GM18519 (cell line): ENCODE measurements at regions not wholly inside any gene's neighbourhood (a gene's known extent, or its start where the extent isn't known, plus 50 kb on each side); places are given as distances from the start of the nearest gene placed in this dataset.
A peak's percentile ranks its signal among the peaks of the same experiment; 100 is the strongest.

ENCODE experiments used
- ATAC-seq: cut with Tn5 transposase; IDR thresholded peaks from one replicate; pipeline ENCODE4 v1.9.1; 2021; ENCODE audit warnings: mild to moderate bottlenecking, moderate library complexity; ENCODE audit not compliant: unreplicated experiment, low FRiP score

- ATAC-seq: no peak
Observed at GRCh38 chr13:74045583-74045982, 88.6 kb downstream of the KLF12 start.

GRCh38 chr13:74043237-74043636 lies 91.0 kb downstream of the KLF12 start:
- no peak for ATAC-seq

GRCh38 chr13:74040200-74040599 lies 94.0 kb downstream of the KLF12 start:
- ATAC-seq: peak; percentile 96

DNA sequence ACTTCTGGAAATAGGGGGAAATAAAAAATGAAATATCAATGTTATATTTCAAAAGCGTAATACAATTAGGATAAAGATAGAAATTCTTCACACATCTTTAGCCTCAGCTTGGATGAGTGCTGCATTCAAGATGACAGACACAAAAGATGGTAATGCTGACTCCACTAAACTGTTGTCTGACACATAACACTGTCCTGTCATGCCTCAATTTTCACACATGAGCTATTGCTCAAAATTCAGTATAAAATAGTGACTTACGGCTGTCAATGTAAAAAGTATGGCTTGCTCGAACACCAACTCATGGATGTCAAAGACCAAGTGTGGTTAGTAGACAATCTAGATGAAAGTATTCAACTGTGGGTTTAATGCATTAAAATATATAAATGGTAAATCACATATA lies 94.5 kb downstream of the KLF12 start:
- no peak for ATAC-seq

- ATAC-seq: no peak
Observed at GRCh38 chr13:74039154-74039553, 95.0 kb downstream of the KLF12 start.

GRCh38 chr13:74037762-74038161 lies 96.4 kb downstream of the KLF12 start:
- ATAC-seq: no peak

GRCh38 chr13:74036373-74036772 lies 97.8 kb downstream of the KLF12 start:
- ATAC-seq: no peak

- no peak for ATAC-seq
Observed at GRCh38 chr13:74035896-74036295, 98.3 kb downstream of the KLF12 start.

- no peak for ATAC-seq
Observed at GRCh38 chr13:74032325-74032724, 101.9 kb downstream of the KLF12 start.

- ATAC-seq: peak; percentile 33
Observed at GRCh38 chr13:74027161-74027779, 106.9 kb downstream of the KLF12 start.

DNA sequence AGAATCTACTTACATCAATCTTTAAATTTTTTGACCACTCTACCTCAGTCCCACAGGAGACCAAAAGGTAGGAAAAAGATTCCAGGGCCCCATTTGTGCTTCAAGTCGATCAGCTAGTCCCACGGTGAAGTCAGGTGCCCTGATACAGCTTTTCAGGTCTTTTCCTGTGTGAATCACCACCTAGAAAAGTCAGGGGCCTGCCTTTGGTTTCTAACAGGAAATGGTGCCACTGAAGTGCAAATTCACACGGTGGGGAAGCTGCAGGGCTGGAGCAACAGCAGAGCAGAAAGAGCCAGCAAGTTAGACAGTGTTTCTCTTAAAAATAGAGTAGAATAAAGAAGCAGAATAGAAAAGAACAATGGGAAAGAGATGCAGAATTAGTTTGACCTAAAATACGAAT lies 107.5 kb downstream of the KLF12 start:
- ATAC-seq: peak; percentile 84

DNA sequence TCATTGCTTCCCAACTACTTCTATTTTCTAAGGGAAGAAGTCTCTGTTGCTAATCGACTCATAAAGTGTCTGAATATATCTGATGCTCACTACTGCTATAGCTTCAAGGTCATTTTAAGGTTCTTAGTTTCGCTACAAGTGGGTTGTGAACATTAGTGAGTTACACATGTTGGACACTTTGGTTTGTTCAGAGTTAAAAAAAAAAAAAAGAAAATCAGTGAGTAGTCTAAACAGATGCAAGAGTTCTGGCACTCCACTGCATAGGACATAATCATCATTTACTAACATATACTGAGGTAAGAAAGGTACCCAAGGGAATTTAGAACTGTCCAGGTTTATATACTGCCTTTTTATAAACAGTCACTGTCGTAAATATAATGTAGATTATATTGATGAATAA lies 108.8 kb downstream of the KLF12 start:
- no peak for ATAC-seq

- no peak for ATAC-seq
Observed at GRCh38 chr13:74024856-74025255, 109.3 kb downstream of the KLF12 start.

- no peak for ATAC-seq
Observed at GRCh38 chr13:74024314-74024713, 109.9 kb downstream of the KLF12 start.

DNA sequence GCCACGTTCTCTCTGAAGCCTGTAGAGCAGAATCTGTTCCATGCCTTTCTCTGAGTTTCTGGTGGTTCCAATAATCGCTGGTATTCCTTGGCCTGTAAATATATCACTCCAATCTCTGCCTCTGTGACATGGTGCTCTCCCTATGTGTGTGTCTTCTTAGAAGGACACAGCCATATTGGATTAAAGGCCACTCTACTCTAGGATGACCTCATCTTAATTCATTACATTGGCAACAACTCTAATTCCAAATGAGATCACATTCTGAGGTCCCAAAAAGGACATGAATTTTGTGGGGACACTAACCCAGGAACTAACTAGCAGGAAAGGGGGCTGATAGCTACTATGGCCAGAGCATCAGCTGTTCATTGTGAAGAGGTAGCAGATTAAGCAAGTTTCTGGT lies 110.7 kb downstream of the KLF12 start:
- no peak for ATAC-seq

DNA sequence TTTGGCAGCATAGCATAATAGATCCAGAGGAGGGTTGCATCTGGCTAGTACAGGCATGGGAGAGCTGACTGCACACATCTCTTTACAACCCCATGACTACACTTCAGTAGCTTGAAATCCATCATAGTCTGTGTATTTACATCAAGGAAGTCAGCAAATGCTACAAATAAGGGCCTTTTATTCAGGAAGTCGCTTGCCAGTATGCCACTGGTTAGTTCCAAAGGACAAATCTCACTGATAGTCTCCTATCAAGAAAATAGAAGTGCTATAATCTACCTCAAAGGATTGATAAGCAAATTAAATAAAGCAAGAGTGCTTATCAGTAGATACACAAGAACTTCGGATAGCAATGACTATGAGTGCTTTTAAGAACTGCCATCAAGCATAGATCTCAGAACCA lies 112.7 kb downstream of the KLF12 start:
- no peak for ATAC-seq

DNA sequence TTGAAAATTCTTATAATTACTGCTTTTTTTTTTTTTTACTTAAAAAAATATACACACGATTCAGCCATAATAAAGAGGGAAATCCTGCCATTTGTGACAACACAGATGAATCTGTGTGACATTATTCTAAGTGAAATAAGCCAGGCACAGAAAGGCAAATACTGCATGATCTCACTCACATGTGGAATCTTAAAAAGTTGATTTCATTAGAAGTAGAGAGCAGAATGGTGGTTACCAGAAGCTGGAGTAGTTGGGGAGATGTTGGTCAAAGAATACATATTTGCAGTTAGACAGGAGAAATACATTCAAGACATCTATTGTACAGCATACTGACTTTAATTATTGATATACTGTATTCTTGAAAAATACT lies 116.2 kb downstream of the KLF12 start:
- no peak for ATAC-seq

DNA sequence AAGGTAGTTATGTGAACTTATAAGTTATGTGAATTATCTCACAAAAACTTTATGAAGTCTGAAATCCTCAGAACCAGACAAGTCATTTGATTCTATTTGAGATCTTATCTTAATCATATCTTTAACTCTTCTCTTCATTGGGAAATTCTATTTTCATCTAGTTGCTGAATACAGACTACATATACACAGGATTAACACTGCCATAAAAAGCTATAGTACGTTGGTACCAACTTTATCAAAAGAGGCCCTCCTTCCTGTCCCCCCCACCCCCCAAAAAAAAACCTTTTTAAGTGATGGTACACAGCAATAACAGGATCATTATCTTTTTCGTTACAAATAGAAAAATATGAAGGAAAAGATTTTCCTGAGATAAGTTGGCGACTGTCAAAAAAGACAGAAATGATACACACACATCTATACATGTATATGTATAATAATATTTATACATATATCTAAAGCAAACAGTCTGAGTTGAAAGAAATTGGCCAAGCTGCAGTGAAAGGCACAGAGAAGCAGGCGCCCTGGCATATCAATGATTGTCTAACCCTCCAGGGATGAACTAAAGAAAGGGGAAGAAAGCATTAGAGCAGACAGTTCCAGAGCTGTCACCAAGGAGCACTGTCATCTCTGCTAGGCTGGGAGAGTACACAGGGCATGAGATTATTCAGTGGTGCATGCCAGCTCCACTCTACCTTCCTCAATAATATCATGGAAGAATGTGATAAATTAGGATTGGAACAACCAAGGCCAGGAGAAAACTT lies 116.7 kb downstream of the KLF12 start:
- ATAC-seq: no peak

DNA sequence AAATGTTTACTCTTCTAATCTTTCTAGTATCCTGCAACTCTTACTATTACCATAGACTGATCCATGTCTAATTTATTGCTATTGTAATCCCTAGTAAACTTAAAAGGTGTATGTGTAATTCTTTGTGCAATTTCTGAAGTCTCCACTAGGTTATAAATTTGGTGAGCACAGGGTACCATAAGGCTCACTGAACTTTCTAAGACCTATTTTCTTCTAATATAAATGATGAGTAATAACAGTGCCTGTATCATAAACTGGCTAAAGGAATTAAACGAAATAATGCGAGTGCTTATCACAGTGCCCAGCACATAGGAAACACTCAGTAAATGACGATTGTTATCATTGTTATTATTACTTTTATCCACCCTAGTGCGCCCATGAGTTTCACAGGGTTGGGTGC lies 119.1 kb downstream of the KLF12 start:
- ATAC-seq: no peak

- no peak for ATAC-seq
Observed at GRCh38 chr13:74009100-74009668, 125.0 kb downstream of the KLF12 start.

DNA sequence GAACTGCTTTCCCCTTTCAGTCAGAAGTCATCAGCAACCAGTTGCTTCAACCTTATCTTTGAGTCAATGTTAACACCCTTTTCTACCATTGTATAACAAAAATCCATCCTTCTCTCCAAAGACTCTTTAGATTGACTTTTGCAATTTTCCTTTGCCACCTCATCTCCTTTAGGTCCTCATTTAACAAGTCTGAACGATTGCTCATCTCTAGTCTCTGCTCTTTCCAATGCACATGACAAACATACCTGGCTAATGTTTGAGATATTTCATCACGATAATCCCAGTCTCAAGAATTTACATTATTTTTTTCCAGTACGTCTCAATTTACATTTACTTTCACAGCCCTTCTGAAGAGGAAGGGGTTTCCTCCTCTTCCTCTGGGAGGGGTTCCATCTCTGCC lies 127.5 kb downstream of the KLF12 start:
- ATAC-seq: no peak
